HG02840 (cell line): ENCODE measurements at regions not wholly inside any gene's neighbourhood (a gene's known extent, or its start where the extent isn't known, plus 50 kb on each side); places are given as distances from the start of the nearest gene placed in this dataset.

Source experiments
- ATAC-seq: cut with Tn5 transposase; IDR thresholded peaks from one replicate; pipeline ENCODE4 v1.9.1; 2021; ENCODE audit warnings: mild to moderate bottlenecking, moderate library complexity, moderate number of reproducible peaks; ENCODE audit not compliant: unreplicated experiment, low FRiP score

DNA sequence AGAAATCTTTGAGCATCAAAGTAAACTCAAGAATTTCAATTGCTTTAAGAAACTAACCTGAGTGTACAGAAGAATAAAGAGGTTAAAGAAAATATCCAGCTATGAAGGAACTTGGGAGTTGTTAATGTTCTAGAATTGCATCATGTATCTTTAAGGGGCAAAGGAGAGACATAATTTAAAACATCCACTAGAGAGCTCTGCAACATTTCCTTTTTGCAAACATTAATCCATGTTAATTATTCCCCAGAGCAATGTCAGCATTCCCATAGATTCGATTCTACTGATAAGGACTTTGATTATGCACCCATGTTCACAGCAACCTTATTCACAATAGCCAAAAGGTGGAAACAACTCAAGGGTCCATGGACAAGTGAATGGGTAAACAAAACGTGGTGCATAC lies 80.2 kb upstream of the SORBS2 start:
- ATAC-seq, result no peak

GRCh38 chr4:185893500-185893899 lies 81.5 kb upstream of the SORBS2 start:
- no peak for ATAC-seq

GRCh38 chr4:185894481-185894880 lies 82.5 kb upstream of the SORBS2 start:
- no peak for ATAC-seq

- no peak for ATAC-seq
Observed at GRCh38 chr4:185895351-185895750, 83.4 kb upstream of the SORBS2 start.

GRCh38 chr4:185895866-185896265 lies 83.9 kb upstream of the SORBS2 start:
- ATAC-seq, result no peak

DNA sequence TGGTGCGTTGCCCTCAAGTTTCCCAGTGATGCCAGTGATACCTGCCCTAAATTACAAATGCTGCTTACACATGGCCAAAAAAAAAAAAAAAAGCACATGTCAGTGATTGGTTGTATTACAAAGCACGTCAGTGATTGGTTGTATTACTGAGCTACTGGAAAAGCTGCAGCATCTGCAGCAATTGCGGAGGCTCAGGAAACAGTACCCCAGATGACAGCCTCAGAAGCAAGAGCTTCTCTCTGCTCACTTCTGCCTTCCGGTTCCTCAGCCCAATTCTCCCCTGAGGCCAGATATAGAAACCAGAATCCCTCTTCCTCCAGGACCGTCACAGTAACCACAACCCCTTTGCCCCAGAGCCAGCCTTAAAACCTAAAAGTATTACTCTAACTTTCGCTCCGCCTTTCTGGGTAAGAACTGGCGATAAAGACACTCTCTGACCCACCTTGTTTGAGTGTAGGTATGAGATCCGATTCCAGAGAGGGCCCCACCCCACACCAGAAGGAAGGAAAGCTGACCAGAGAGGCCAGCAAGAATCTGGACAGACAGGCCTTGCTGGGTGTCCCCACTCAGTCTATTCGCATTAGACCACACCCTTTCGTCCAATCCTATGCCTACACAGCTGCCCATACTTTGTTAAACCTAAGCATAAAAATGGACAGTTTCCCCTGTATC lies 85.0 kb upstream of the SORBS2 start:
- ATAC-seq, result no peak

- no peak for ATAC-seq
Observed at GRCh38 chr4:185898413-185898812, 86.4 kb upstream of the SORBS2 start.

GRCh38 chr4:185899833-185900232 lies 87.8 kb upstream of the SORBS2 start:
- ATAC-seq, result no peak

- ATAC-seq, result no peak
Observed at GRCh38 chr4:185902654-185903053, 90.7 kb upstream of the SORBS2 start.

DNA sequence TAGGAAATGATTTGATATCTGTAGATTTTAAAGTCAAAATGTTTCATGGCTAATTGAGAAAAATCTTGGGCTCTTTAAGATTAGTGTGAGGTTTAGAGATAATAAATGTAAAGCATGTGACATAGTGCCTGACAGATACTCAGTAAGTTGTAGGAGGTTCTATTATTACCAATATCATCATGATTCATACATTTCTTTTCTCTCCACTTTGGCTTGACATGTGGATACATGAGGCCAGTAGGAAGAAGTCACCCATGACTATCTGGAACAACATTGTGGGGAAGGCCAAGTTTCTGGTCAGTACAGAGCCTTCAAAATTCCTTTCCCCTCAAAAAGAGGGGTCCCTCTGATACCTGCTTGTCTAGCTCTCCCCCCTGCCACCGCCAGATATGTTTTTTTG lies 91.2 kb upstream of the SORBS2 start:
- ATAC-seq, result no peak

DNA sequence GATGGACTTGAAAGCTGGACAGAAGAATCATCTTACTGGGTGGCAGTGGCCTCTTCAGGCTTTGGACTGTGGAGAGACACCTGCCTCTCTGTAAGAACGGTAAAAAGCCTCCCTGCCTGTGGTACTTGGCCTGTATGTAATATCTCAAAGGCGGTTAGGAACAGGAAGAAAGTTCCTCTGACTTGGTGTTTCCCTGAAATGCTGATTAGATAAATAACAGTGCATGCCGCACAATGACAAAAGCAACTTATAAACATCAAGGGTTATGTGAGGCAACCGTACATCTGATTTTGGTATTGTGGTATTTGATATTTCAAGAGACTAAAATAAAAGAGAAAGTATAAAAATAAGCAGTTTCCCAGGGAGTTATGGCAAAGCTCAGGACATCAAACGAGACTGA lies 92.4 kb upstream of the SORBS2 start:
- ATAC-seq, result no peak

- no peak for ATAC-seq
Observed at GRCh38 chr4:185909972-185910371, 98.0 kb upstream of the SORBS2 start.

DNA sequence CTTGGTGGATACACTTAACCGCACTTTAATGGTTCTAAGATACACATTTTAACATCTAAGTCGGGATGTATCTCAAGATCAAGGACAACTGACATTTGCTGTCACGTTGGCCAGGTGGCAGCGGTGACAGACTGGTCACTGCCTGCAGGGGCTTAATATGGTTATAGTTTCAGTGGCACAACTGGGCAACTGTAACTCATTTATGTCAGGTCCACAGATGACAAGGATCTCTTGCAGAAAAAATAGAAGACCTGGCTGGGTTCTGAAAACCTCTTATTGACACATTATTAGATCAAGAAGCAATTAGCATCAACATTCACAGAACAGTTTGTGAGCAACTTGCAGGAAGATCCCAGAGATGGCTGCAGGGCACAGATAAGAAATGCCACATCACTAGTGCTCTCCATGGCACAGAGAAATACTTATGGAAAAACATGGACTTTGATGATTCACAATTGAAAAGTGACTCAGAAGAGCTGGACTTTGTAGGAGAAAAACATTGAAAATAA lies 99.6 kb upstream of the SORBS2 start:
- no peak for ATAC-seq

DNA sequence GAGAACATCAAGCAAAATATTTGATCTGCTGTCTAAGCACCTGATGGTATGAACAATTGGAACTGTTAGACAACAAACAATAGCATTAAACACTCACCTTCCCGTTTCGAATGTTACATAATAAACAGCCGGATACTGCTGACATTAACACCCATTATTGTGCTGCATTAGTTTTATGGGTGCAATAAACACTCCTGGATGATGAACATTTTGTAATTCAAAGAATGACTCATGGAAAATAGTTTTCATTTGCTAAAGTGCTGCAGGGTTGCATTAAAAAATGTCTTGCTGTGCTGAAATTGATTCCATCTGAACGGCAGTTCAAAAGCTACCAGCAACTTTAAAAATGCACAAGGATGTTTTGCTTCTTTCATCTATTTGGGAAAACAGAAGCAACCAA lies 100.8 kb upstream of the SORBS2 start:
- ATAC-seq, result no peak

DNA sequence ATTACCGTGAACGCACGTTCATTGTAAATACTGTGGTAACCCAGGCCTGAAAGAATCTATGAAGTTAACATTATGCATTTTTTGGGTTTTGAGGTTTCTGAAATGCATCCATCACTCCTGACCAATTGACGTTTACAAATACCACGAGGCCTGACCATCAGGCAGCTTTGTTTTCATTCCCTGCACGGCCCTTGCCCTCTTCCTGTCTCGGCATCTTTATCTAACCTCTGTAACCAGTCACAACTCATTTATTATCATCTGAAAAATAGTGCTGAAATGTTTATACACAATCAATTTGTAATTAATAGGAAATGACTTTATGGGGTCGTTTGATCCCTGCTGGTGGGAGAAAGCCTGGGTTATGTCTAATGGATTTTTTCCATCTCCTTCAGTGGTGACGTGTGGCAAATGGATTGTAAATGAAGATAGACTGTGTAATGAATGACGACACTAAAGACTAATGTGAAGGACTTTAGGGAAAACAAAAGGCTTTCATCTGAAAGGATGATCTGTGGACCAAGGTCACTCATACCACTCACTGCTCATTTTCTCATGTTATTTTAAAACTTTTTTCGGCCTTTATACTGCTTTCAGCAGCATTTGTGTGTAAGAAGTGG lies 102.7 kb upstream of the SORBS2 start:
- ATAC-seq, result no peak

- no peak for ATAC-seq
Observed at GRCh38 chr4:185915271-185915670, 103.3 kb upstream of the SORBS2 start.

- no peak for ATAC-seq
Observed at GRCh38 chr4:185915817-185916216, 103.8 kb upstream of the SORBS2 start.

DNA sequence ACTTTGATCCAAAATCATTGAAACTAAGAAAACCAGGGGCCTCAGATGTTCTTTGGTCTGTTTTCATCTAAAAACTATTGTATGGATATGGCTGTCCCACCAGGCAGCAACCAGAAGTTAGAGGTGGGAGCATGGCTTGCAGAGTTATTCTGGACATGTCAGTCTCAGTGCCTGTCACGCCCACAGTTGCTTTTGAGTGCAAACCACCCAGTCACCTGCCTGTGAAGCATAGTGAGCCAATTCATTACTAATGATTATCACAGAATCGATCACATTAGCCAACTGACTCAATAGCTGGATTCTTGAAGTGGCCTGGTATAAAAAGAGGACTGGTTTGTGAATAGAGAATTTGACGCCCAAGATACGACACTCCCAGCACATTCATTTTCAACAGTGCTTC lies 104.2 kb upstream of the SORBS2 start:
- no peak for ATAC-seq

DNA sequence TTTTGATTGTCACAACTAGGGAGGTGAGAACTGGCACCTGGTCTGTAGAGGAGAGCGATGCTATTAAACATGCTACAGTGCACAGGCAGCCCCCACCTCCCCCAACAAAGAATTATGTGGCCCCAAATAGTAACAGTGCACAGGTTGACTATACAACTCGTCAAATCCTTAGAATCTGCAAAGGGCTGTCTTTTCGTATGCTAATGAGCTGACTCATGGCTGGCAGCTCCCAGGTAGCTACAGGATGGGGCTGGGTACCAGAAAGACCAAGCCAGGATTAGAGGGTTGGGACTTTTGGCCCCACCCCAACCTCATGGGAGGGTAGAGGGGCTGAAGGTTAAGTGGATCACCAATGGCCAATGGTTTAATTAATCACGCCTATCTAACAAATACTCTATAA lies 104.7 kb upstream of the SORBS2 start:
- no peak for ATAC-seq

GRCh38 chr4:185919107-185919506 lies 107.1 kb upstream of the SORBS2 start:
- no peak for ATAC-seq

GRCh38 chr4:185920171-185920570 lies 108.2 kb upstream of the SORBS2 start:
- no peak for ATAC-seq

- no peak for ATAC-seq
Observed at GRCh38 chr4:185920691-185921260, 108.8 kb upstream of the SORBS2 start.
